NCI-H128 (cell line): ENCODE measurements at regions not wholly inside any gene's neighbourhood (a gene's known extent, or its start where the extent isn't known, plus 50 kb on each side); places are given as distances from the start of the nearest gene placed in this dataset.
"Not testable (repeated sequence)": the region's sequence is repeated elsewhere in the genome, so short reads cannot be mapped to it uniquely, and the experiment has no call there.

Experiments used
- DNase-seq: peaks from one replicate; lab custom pipeline; 2025; ENCODE audit not compliant: unreplicated experiment; lab: John Stamatoyannopoulos, UW

- no peak for DNase-seq
These were observed 402.2 kb upstream of the TCF4 start for GRCh38 chr18:55990186-55990585.

DNA sequence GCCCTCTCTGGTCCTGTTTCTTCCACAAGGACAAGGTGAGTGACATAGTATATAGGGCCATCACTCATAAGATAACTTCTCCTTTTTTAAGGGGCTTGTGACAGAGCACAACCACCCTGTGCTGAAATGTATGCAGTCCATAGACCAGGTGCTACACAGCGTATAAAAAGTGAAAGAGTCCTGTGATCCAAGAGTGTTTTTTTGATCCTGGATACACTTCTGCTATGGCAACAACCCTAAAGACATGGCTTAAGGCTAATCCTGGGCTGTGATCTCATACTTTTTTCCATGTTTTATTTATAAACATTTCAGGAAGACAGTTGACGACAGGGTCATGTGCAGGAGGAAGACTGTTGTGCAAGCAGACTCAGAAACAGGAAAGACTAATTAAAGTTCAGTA lies 400.5 kb upstream of the TCF4 start:
- no peak for DNase-seq

- no peak for DNase-seq
These were observed 395.4 kb upstream of the TCF4 start for GRCh38 chr18:55983433-55983832.

- DNase-seq: no peak
These were observed 395.0 kb upstream of the TCF4 start for GRCh38 chr18:55982992-55983391.

DNA sequence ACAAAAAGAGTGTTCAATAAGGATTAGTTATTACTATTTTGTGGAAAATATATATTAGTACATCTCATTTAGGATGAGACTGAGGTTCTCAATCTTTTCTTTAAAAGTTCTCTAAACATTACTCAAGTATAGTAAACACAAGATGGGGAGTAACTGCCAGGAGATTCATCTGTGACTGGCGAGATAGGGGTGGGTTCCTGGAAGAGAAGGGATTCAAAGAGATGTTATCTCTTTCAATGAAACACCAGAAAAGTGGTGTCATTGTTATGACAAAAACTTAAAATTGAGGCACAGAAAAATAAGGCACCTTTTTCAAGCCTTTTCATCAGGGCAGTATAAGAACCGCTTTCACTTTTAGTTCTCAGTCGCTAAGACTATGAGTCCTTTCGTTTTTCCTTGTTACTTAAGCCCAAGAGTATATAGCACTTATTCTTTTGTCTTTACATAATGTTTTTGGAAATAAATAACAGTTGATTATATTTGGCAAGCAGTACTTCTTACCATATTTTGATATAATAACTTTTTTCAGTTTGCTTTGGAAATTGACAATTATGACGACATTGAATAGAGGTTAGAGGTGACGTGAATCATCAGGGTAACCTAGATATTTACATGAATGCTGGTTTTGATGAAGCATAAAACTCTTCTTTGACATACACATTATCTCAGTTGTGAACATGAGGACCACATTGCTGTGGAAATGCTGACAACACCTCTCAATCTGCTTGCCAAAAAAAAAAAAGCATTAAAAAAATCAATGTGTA lies 393.9 kb upstream of the TCF4 start:
- DNase-seq: no peak

- DNase-seq: no peak
These were observed 386.5 kb upstream of the TCF4 start for GRCh38 chr18:55974521-55974920.

- no peak for DNase-seq
These were observed 380.6 kb upstream of the TCF4 start for GRCh38 chr18:55968550-55968949.

GRCh38 chr18:55967019-55967418 lies 379.0 kb upstream of the TCF4 start:
- DNase-seq: no peak

GRCh38 chr18:55964171-55964570 lies 376.2 kb upstream of the TCF4 start:
- no peak for DNase-seq

- no peak for DNase-seq
These were observed 365.3 kb upstream of the TCF4 start for GRCh38 chr18:55953326-55953725.

DNA sequence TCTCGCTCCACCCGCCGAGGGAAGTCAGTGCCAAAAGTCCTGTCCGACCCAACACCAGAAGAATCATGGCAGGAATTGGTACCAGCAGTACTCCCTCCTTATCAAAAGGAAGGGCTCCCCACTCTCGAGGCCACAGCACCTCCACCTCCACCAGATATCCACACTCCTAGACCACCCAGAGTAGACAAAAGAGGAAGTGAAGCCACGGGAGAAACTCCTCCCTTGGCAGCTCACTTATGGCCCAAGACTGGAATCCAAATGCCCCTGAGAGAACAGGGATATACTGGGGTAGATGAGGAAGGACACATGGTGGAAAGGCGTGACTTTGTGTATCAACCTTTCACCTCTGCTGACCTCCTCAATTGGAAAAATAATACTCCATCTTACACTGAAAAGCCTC lies 363.7 kb upstream of the TCF4 start:
- not testable (repeated sequence) for DNase-seq

- no peak for DNase-seq
These were observed 362.6 kb upstream of the TCF4 start for GRCh38 chr18:55950379-55951166.

GRCh38 chr18:55934821-55935220 lies 346.8 kb upstream of the TCF4 start:
- no peak for DNase-seq

GRCh38 chr18:55932675-55933074 lies 344.7 kb upstream of the TCF4 start:
- DNase-seq: no peak

- DNase-seq: no peak
These were observed 339.8 kb upstream of the TCF4 start for GRCh38 chr18:55927831-55928230.

DNA sequence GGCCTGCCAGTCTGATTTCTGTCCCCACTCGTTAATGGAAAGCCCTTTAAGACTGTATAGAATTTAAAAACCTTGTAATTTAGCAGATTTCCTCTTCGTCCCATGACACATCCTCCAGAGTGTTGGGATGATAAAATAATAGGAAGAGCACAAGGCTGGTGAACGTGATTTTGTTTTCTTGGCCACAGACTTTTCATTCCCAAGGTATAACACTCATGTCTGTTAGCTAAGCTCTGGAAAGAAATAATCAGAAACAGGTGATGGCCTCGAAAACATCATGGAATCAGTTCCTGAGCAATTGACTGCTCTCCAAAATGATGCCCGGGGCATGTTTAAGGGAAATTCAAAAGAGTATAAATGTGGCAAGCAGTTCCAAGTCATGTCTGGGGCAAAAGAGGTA lies 337.8 kb upstream of the TCF4 start:
- no peak for DNase-seq

DNA sequence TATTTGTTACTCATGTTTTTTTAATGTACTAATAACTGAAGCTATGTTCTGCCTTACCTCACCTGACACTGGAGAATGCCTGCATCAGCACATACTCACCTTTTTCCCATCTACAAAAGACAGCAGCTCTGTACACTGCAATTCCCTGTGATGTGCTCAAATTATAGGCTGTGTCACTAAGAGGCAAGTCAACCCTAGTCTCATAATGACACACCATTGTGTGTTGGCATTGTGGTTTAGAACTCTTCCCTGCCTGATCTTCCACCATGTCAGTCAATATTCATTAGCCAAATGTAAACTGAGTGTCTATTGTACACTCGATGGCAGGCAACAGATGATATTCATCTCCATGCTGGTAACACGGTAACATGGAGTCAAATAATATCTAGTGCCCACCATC lies 332.1 kb upstream of the TCF4 start:
- DNase-seq: no peak

DNA sequence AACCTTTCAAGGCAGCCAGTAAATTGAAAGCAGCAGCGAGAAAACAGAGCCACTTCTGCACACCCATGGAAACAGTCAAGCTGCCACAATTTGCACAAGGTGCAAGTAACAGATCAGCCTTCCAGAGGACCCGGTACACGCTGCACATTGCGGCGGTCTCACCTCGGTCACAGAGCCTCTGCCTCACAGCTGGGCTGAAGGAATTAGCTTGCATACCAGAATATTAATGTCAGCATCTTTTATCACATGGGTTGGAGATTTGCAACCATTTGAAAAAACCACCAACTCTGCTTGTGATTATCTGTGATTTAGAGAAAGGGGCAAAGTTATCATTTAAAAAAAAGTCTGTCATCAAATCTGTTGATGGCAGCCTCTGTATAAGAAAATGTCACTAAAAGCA lies 330.5 kb upstream of the TCF4 start:
- no peak for DNase-seq

GRCh38 chr18:55912919-55913318 lies 324.9 kb upstream of the TCF4 start:
- DNase-seq: no peak

DNA sequence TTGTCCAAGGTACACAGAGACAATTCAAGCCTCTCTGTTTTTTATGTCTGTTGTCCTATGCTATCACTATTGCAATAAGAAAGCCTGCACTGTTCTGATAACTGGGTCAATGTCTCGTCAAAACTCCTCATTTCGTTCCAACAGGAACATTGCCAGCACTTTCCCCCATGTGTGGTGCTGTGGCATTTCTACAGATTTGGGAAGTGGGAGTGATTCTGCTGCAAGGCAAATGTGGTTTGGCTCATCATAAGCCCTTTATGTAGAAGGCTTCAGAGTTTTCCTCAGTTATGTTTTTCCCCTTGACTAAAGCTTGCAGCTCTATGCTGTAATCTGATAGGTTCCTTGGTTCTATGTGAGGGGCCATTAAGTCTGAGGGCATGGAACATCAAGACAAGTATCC lies 324.1 kb upstream of the TCF4 start:
- no peak for DNase-seq

DNA sequence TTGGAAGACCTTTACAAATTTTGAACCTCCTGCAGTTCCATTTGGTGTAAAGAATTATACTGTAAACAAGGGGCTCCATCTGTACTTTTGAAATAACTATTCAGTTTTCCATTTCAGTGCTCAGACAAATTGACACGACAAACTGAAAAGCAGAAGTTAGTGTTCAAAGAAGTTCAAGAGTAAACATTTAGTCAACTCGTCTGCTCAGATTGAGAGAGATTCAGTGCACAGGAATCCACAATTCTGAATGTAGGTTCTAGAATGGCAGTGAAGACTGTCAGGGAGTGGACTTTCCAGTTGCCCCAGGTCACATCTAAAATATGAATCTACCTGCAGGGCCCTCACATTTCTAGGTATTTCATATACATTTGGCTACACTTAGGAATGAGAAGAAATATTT lies 322.3 kb upstream of the TCF4 start:
- DNase-seq: no peak

- DNase-seq: no peak
These were observed 320.9 kb upstream of the TCF4 start for GRCh38 chr18:55908901-55909366.
